ENCODE measurements at regions not wholly inside any gene's neighbourhood (a gene's known extent, or its start where the extent isn't known, plus 50 kb on each side); places are given as distances from the start of the nearest gene placed in this dataset.

GRCh38 chr10:47235484-47235883, 64.5 kb upstream of the GDF10 start:
- Histone ChIP-seq H3K4me1 (ENCODE audit: insufficient read depth, poor library complexity, severe bottlenecking) (no peaks in the 10 kb centered on the region), H3K9me3 (ENCODE audit: severe bottlenecking) (no peaks in the 10 kb centered on the region), H3K36me3 (ENCODE audit: low read depth) (no peaks in the 10 kb centered on the region), H3K27ac (ENCODE audit: poor library complexity, severe bottlenecking) (no peak overlapping the region), H3K27me3 (ENCODE audit: insufficient read depth, poor library complexity, severe bottlenecking) (no peaks in the 10 kb centered on the region), H3K4me3 (ENCODE audit: severe bottlenecking) (no peak overlapping the region)
- no peak for ATAC-seq (ENCODE audit: low read depth)
- no peak for TF ChIP-seq CTCF (IDR thresholded peaks at IDR 0.05; ENCODE audit: poor library complexity, severe bottlenecking)
- no peak for DNase-seq (ENCODE audit: low spot score)

- Histone ChIP-seq H3K27ac (ENCODE audit: poor library complexity, severe bottlenecking) (no peak overlapping the region), H3K36me3 (ENCODE audit: low read depth) (no peaks in the 10 kb centered on the region), H3K27me3 (ENCODE audit: insufficient read depth, poor library complexity, severe bottlenecking) (no peaks in the 10 kb centered on the region), H3K9me3 (ENCODE audit: severe bottlenecking) (no peaks in the 10 kb centered on the region), H3K4me3 (ENCODE audit: severe bottlenecking) (no peak overlapping the region), H3K4me1 (ENCODE audit: insufficient read depth, poor library complexity, severe bottlenecking) (no peaks in the 10 kb centered on the region)
- TF ChIP-seq CTCF (IDR thresholded peaks at IDR 0.05; ENCODE audit: poor library complexity, severe bottlenecking): no peak
- ATAC-seq (ENCODE audit: low read depth): no peak
- DNase-seq (ENCODE audit: low spot score): no peak
Measured at GRCh38 chr10:47237316-47238260, 62.4 kb upstream of the GDF10 start.

GRCh38 chr10:47238331-47239095, 61.5 kb upstream of the GDF10 start:
- H3K36me3 ChIP-seq (ENCODE audit: low read depth): no peaks in the 10 kb centered on the region
- H3K4me1 ChIP-seq (ENCODE audit: insufficient read depth, poor library complexity, severe bottlenecking): no peaks in the 10 kb centered on the region
- H3K27ac ChIP-seq (ENCODE audit: poor library complexity, severe bottlenecking): no peak overlapping the region
- H3K4me3 ChIP-seq (ENCODE audit: severe bottlenecking): no peak overlapping the region
- no peak for TF ChIP-seq CTCF (IDR thresholded peaks at IDR 0.05; ENCODE audit: poor library complexity, severe bottlenecking)
- DNase-seq (ENCODE audit: low spot score): no peak
- H3K27me3 ChIP-seq (ENCODE audit: insufficient read depth, poor library complexity, severe bottlenecking): no peaks in the 10 kb centered on the region
- ATAC-seq (ENCODE audit: low read depth): no peak
- H3K9me3 ChIP-seq (ENCODE audit: severe bottlenecking): no peaks in the 10 kb centered on the region

- TF ChIP-seq CTCF (IDR thresholded peaks at IDR 0.05; ENCODE audit: poor library complexity, severe bottlenecking): no peak
- no peak overlapping the region for H3K27ac ChIP-seq (ENCODE audit: poor library complexity, severe bottlenecking)
- no peaks in the 10 kb centered on the region for H3K27me3 ChIP-seq (ENCODE audit: insufficient read depth, poor library complexity, severe bottlenecking)
- ATAC-seq (ENCODE audit: low read depth) (no peak), DNase-seq (ENCODE audit: low spot score) (no peak)
- no peaks in the 10 kb centered on the region for H3K9me3 ChIP-seq (ENCODE audit: severe bottlenecking)
- no peak overlapping the region for H3K4me3 ChIP-seq (ENCODE audit: severe bottlenecking)
- H3K36me3 ChIP-seq (ENCODE audit: low read depth): no peaks in the 10 kb centered on the region
- H3K4me1 ChIP-seq (ENCODE audit: insufficient read depth, poor library complexity, severe bottlenecking): no peaks in the 10 kb centered on the region
Measured at GRCh38 chr10:47239211-47239610, 60.8 kb upstream of the GDF10 start.

All from RWPE2 (cell line).